ENCODE measurements at regions not wholly inside any gene's neighbourhood (a gene's known extent, or its start where the extent isn't known, plus 50 kb on each side); places are given as distances from the start of the nearest gene placed in this dataset.
A peak's percentile ranks its signal among the peaks of the same experiment; 100 is the strongest.

GRCh38 chr2:18787726-18788125 is 198.4 kb upstream of the NT5C1B start:
- peak; percentile 17 for DNase-seq (ENCODE audit: low read depth)

GRCh38 chr2:18784245-18784644 is 194.9 kb upstream of the NT5C1B start:
- no peak for DNase-seq (ENCODE audit: low read depth)

GRCh38 chr2:18781541-18782280 is 192.3 kb upstream of the NT5C1B start:
- DNase-seq (ENCODE audit: low read depth) = no peak

- no peak for DNase-seq (ENCODE audit: low read depth)
Observed at GRCh38 chr2:18777250-18777812, 188.0 kb upstream of the NT5C1B start.

- DNase-seq (ENCODE audit: low read depth) = peak; percentile 16
Observed at GRCh38 chr2:18771212-18771611, 181.8 kb upstream of the NT5C1B start.

GRCh38 chr2:18763338-18763737 is 174.0 kb upstream of the NT5C1B start:
- DNase-seq (ENCODE audit: low read depth) = no peak

- DNase-seq (ENCODE audit: low read depth) = no peak
Observed at GRCh38 chr2:18762667-18763066, 173.3 kb upstream of the NT5C1B start.

GRCh38 chr2:18754286-18754685 is 164.9 kb upstream of the NT5C1B start:
- DNase-seq (ENCODE audit: low read depth) = no peak

GRCh38 chr2:18753722-18754121 is 164.4 kb upstream of the NT5C1B start:
- no peak for DNase-seq (ENCODE audit: low read depth)

- peak; percentile 43 for DNase-seq (ENCODE audit: low read depth)
Observed at GRCh38 chr2:18752667-18753422, 163.5 kb upstream of the NT5C1B start.

- no peak for DNase-seq (ENCODE audit: low read depth)
Observed at GRCh38 chr2:18752022-18752493, 162.7 kb upstream of the NT5C1B start.

GRCh38 chr2:18750672-18751554 is 161.5 kb upstream of the NT5C1B start:
- DNase-seq (ENCODE audit: low read depth) = peak; percentile 20

- DNase-seq (ENCODE audit: low read depth) = peak; percentile 66
Observed at GRCh38 chr2:18749912-18750526, 160.7 kb upstream of the NT5C1B start.

GRCh38 chr2:18745431-18746272 is 156.3 kb upstream of the NT5C1B start:
- no peak for DNase-seq (ENCODE audit: low read depth)

GRCh38 chr2:18741895-18742732 is 152.7 kb upstream of the NT5C1B start:
- no peak for DNase-seq (ENCODE audit: low read depth)

GRCh38 chr2:18741191-18741590 is 151.8 kb upstream of the NT5C1B start:
- DNase-seq (ENCODE audit: low read depth) = no peak

- peak; percentile 40 for DNase-seq (ENCODE audit: low read depth)
Observed at GRCh38 chr2:18740474-18740881, 151.1 kb upstream of the NT5C1B start.

GRCh38 chr2:18731666-18732065 is 142.3 kb upstream of the NT5C1B start:
- no peak for DNase-seq (ENCODE audit: low read depth)

GRCh38 chr2:18724371-18725145 is 135.2 kb upstream of the NT5C1B start:
- peak; percentile 12 for DNase-seq (ENCODE audit: low read depth)

All from ELR (cell line).